ENCODE measurements at regions not wholly inside any gene's neighbourhood (a gene's known extent, or its start where the extent isn't known, plus 50 kb on each side); places are given as distances from the start of the nearest gene placed in this dataset.

DNA sequence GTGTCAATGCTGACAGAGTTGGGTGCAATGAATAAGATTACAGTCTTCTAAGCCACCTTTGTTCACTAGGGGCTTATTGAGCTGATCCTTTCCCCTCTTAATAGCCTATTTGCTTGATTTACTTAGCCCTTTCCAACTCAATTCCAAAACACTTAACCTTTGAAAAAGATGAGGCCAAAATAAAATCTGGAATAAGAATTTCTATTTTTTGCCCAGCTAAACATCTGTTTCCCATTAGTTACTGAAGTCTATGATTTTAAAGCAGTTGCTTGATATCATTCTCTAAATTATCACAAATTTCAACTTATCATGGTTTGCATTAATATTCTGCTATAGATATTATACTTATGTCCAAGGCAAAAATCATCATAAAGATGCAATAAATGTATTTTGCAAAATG, 1272.0 kb upstream of the ACO1 start:
- H3K4me2 ChIP-seq (ENCODE audit: insufficient read depth, low read length): no peak overlapping the region
- POLR2A ChIA-PET: no interaction called here
- intact Hi-C loops (cut with micrococcal nuclease): no loop called here

More for the DNA sequence above, 1272.0 kb upstream of the ACO1 start:
- DNase-seq (ENCODE audit: extremely low read depth in 1 of 4, low spot score in 3 of 4): no peak
- BruUV-seq (replicated peaks): no TSS peak
- H3K36me3 ChIP-seq (ENCODE audit: control insufficient read depth, insufficient read depth, low read length): no peaks in the 10 kb centered on the region
- H3K9me1 ChIP-seq (ENCODE audit: control insufficient read depth, insufficient read depth, low read length): no peaks in the 10 kb centered on the region
- no peak overlapping the region for H3K4me3 ChIP-seq
- no peak for TF ChIP-seq ARID2 (IDR thresholded peaks at IDR 0.05)
- TF ChIP-seq, protein P1, sequence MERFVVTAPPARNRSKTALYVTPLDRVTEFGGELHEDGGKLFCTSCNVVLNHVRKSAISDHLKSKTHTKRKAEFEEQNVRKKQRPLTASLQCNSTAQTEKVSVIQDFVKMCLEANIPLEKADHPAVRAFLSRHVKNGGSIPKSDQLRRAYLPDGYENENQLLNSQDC (CRISPR knock-in tag; IDR thresholded peaks at IDR 0.05): no peak
- TF ChIP-seq, protein P2, sequence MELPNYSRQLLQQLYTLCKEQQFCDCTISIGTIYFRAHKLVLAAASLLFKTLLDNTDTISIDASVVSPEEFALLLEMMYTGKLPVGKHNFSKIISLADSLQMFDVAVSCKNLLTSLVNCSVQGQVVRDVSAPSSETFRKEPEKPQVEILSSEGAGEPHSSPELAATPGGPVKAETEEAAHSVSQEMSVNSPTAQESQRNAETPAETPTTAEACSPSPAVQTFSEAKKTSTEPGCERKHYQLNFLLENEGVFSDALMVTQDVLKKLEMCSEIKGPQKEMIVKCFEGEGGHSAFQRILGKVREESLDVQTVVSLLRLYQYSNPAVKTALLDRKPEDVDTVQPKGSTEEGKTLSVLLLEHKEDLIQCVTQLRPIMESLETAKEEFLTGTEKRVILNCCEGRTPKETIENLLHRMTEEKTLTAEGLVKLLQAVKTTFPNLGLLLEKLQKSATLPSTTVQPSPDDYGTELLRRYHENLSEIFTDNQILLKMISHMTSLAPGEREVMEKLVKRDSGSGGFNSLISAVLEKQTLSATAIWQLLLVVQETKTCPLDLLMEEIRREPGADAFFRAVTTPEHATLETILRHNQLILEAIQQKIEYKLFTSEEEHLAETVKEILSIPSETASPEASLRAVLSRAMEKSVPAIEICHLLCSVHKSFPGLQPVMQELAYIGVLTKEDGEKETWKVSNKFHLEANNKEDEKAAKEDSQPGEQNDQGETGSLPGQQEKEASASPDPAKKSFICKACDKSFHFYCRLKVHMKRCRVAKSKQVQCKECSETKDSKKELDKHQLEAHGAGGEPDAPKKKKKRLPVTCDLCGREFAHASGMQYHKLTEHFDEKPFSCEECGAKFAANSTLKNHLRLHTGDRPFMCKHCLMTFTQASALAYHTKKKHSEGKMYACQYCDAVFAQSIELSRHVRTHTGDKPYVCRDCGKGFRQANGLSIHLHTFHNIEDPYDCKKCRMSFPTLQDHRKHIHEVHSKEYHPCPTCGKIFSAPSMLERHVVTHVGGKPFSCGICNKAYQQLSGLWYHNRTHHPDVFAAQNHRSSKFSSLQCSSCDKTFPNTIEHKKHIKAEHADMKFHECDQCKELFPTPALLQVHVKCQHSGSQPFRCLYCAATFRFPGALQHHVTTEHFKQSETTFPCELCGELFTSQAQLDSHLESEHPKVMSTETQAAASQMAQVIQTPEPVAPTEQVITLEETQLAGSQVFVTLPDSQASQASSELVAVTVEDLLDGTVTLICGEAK (IDR thresholded peaks at IDR 0.05): no peak
- TF ChIP-seq, protein P2 (CRISPR knock-in tag; IDR thresholded peaks at IDR 0.05): no peak
- no peak for FAIRE-seq
- in situ Hi-C loops (cut with MboI): no loop called here
- H3K27ac ChIP-seq (ENCODE audit: extremely low read depth, low read depth, low read length): no peak overlapping the region
- CTCF ChIA-PET (ENCODE audit: low intra/inter-chr PET ratio): no interaction called here
- no peaks in the 10 kb centered on the region for H3K9me3 ChIP-seq (replicated peaks; ENCODE audit: control insufficient read depth, insufficient read depth, low read depth, low read length)
- H4K20me1 ChIP-seq (replicated peaks; ENCODE audit: control insufficient read depth, insufficient read depth, low read length): no peaks in the 10 kb centered on the region
- no peak overlapping the region for H3K9ac ChIP-seq (ENCODE audit: insufficient read depth in 1 of 2, low read depth in 2 of 2, low read length in 2 of 2)
- H3K4me1 ChIP-seq (replicated peaks in 1 of 2; ENCODE audit: control insufficient read depth in 2 of 2, insufficient read depth in 2 of 2, low read length in 2 of 2): no peaks in the 10 kb centered on the region
- no peak for ATAC-seq
- no peaks in the 10 kb centered on the region for H3K79me2 ChIP-seq (ENCODE audit: control insufficient read depth, insufficient read depth, low read length)
- no peak overlapping the region for H2AFZ ChIP-seq (ENCODE audit: low read depth, low read length)
- no peaks in the 10 kb centered on the region for H3K27me3 ChIP-seq (ENCODE audit: control insufficient read depth in 2 of 2, insufficient read depth in 2 of 2, low read length in 2 of 2)

Measured in K562 (cell line).